HCT116 (cell line): ENCODE measurements at regions not wholly inside any gene's neighbourhood (a gene's known extent, or its start where the extent isn't known, plus 50 kb on each side); places are given as distances from the start of the nearest gene placed in this dataset.

Experiments
- ATAC-seq: fragments of 200-7000 bp; cut with Tn5 transposase; 2 replicates; pipeline ENCODE4 v1.9.1; 2020; ENCODE audit warnings: mild to moderate bottlenecking, moderate library complexity
- BruUV-seq: library from RNA; stranded (reverse); fragments of 400-500 nt; replicated peaks from 2 replicates; lab custom pipeline; 2021; lab: Mats Ljungman, UMichigan
- CTCF ChIA-PET: fragments of 300-600 bp; sonication (Branson Sonifier 250); formaldehyde crosslinking; loops from one replicate; lab custom pipeline; 2021; ENCODE audit warnings: antibody characterized with exemption; lab: Charles Lee
- POLR2A ChIA-PET: fragments of 300-600, 350-600 bp; sonication (Branson Sonifier 250); formaldehyde crosslinking; loops from one replicate; lab custom pipeline; 2021; ENCODE audit warnings: antibody characterized with exemption; lab: Charles Lee
- RAD21 ChIA-PET, 2 experiments: fragments of 300-600 bp; sonication (Branson Sonifier 250); formaldehyde crosslinking; loops; one replicate each; lab custom pipeline; 2023; ENCODE audit warnings: low total read pairs in 2 of 2; ENCODE audit not compliant: uncharacterized antibody in 2 of 2, unreplicated experiment in 2 of 2, low non-redundant PET in 1 of 2; lab: Charles Lee
- DNase-seq: peaks from one replicate; pipeline ENCODE4 v3.0.0-alpha.2; 2010; ENCODE audit warnings: low read depth, low spot score
- H2AFZ ChIP-seq: fragments of 200-600 bp; shearing (Covaris generic), sonication (generic); 2 replicates; pipeline ENCODE4 v1.6.1; 2017; ENCODE audit warnings: low read depth, mixed run types, mixed read lengths, antibody characterized with exemption, low read length; ENCODE audit not compliant: poor library complexity, severe bottlenecking
- H3K27ac ChIP-seq: 2 replicates; pipeline ENCODE4 v1.5.1; 2012; ENCODE audit warnings: low read depth, low read length
- H3K27me3 ChIP-seq: fragments of 200-600 bp; sonication (generic); 2 replicates; pipeline ENCODE4 v1.6.1; 2016; ENCODE audit warnings: mixed run types, low read length, mixed read lengths; ENCODE audit not compliant: insufficient read depth
- H3K36me3 ChIP-seq, 2 experiments: fragments of 200-500 bp in 1 of 2; fragments of 200-600 bp in 1 of 2; sonication (Bioruptor generic) in 1 of 2; sonication (generic) in 1 of 2; 2 replicates each; pipeline versions ENCODE4 v1.5.1 to v1.6.1; 2014 to 2016; ENCODE audit warnings: low read length in 2 of 2, inconsistent platforms in 1 of 2, mixed read lengths in 1 of 2, mixed run types in 1 of 2; ENCODE audit not compliant: insufficient read depth in 2 of 2, control insufficient read depth in 1 of 2
- H3K4me1 ChIP-seq, 2 experiments: fragments of 200-600 bp in 1 of 2; sonication (generic) in 1 of 2; 2 replicates each; pipeline versions ENCODE4 v1.5.1 to v1.6.1; 2012 to 2017; ENCODE audit warnings: low read length in 2 of 2, inconsistent platforms in 1 of 2, mild to moderate bottlenecking in 1 of 2, mixed read lengths in 1 of 2, mixed run types in 1 of 2, moderate library complexity in 1 of 2; ENCODE audit not compliant: insufficient read depth in 2 of 2, control insufficient read depth in 1 of 2
- H3K4me2 ChIP-seq: fragments of 200-600 bp; sonication (generic); 2 replicates; pipeline ENCODE4 v1.6.1; 2017; ENCODE audit warnings: mixed run types, low read length, mixed read lengths
- H3K4me3 ChIP-seq, 2 experiments: fragments of 200-600 bp in 1 of 2; sonication (generic) in 1 of 2; replicated peaks in 1 of 2; 2 replicates each; pipeline ENCODE4 v1.5.1; 2011 to 2016; ENCODE audit warnings: low read length in 2 of 2, control low read depth in 1 of 2, low read depth in 1 of 2, mild to moderate bottlenecking in 1 of 2, mixed read lengths in 1 of 2, mixed run types in 1 of 2
- H3K79me2 ChIP-seq: fragments of 200-600 bp; sonication (generic); 2 replicates; pipeline ENCODE4 v1.6.1; 2017; ENCODE audit warnings: mild to moderate bottlenecking, mixed run types, low read length, moderate library complexity, mixed read lengths; ENCODE audit not compliant: insufficient read depth
- H3K9ac ChIP-seq: fragments of 200-600 bp; sonication (generic); 2 replicates; pipeline ENCODE4 v1.6.1; 2016; ENCODE audit warnings: low read length, mixed read lengths
- H3K9me2 ChIP-seq: fragments of 200-600 bp; sonication (generic), shearing (Covaris generic); 2 replicates; pipeline ENCODE4 v1.6.1; 2017; ENCODE audit warnings: mixed run types, mild to moderate bottlenecking, moderate library complexity; ENCODE audit not compliant: insufficient read depth
- H3K9me3 ChIP-seq, 2 experiments: fragments of 200-500 bp in 1 of 2; fragments of 200-600 bp in 1 of 2; sonication (Bioruptor generic) in 1 of 2; sonication (generic) in 1 of 2; 2 replicates each; pipeline ENCODE4 v1.6.1; 2014 to 2017; ENCODE audit warnings: low read length in 2 of 2, mixed read lengths in 2 of 2, inconsistent platforms in 1 of 2, low read depth in 1 of 2, mild to moderate bottlenecking in 1 of 2, mixed run types in 1 of 2, moderate library complexity in 1 of 2; ENCODE audit not compliant: control insufficient read depth in 1 of 2, insufficient read depth in 1 of 2
- H4K20me1 ChIP-seq: fragments of 200-600 bp; sonication (generic), shearing (Covaris generic); 2 replicates; pipeline ENCODE4 v1.6.1; 2017; ENCODE audit warnings: mixed run types, mild to moderate bottlenecking, moderate library complexity; ENCODE audit not compliant: insufficient read depth
- ELF1 ChIP-seq: IDR thresholded peaks from 2 replicates; pipeline ENCODE4 v1.6.1; 2012; ENCODE audit warnings: low read depth, borderline replicate concordance
- EZH2 ChIP-seq: fragments of 200-600 bp; sonication (generic); IDR thresholded peaks from 2 replicates; pipeline ENCODE4 v1.6.1; 2017; ENCODE audit warnings: antibody characterized with exemption, mixed run types
- EZH2phosphoT487 ChIP-seq: fragments of 200-600 bp; IDR thresholded peaks from 2 replicates; pipeline ENCODE4 v1.6.1; 2018; ENCODE audit warnings: antibody characterized with exemption, borderline replicate concordance
- JUND ChIP-seq: IDR thresholded peaks from 2 replicates; pipeline ENCODE4 v1.6.1; 2012
- POLR2A ChIP-seq: IDR thresholded peaks from 2 replicates; pipeline ENCODE4 v1.7.0; 2011; ENCODE audit warnings: borderline replicate concordance; ENCODE audit not compliant: insufficient read depth, insufficient read length; ENCODE audit errors: extremely low read depth
- RAD21 ChIP-seq: IDR thresholded peaks from 2 replicates; pipeline ENCODE4 v1.6.1; 2012; ENCODE audit warnings: low read depth, mild to moderate bottlenecking
- SIN3A ChIP-seq: IDR thresholded peaks from 2 replicates; pipeline ENCODE4 v1.6.1; 2012; ENCODE audit warnings: low read depth
- SRF ChIP-seq: IDR thresholded peaks from 2 replicates; pipeline ENCODE4 v1.6.1; 2012; ENCODE audit warnings: low read depth
- YY1 ChIP-seq: IDR thresholded peaks from 2 replicates; pipeline ENCODE4 v1.6.1; 2011; ENCODE audit warnings: low read length, low read depth, moderate library complexity, mild to moderate bottlenecking; ENCODE audit not compliant: insufficient replicate concordance; ENCODE audit errors: extremely low read depth
- ZBTB33 ChIP-seq: IDR thresholded peaks from 2 replicates; pipeline ENCODE4 v1.6.1; 2011; ENCODE audit warnings: mild to moderate bottlenecking, low read length, moderate library complexity; ENCODE audit not compliant: insufficient replicate concordance; ENCODE audit errors: extremely low read depth
- ZNF274 ChIP-seq: fragments of 200-500 bp; sonication (Bioruptor generic); IDR thresholded peaks from 2 replicates; pipeline ENCODE4 v1.6.1; 2014; ENCODE audit warnings: mild to moderate bottlenecking, low read depth, low read length, inconsistent platforms
- intact Hi-C: fragments of 100-400 bp; cut with micrococcal nuclease; formaldehyde crosslinking; loops from 2 replicates; pipeline ENCODE4 v1.10.0; 2022
- TF ChIP-seq, protein P1 (sequence below): IDR thresholded peaks from 2 replicates; pipeline ENCODE4 v1.6.1; 2012
- TF ChIP-seq, protein P2 (sequence below): IDR thresholded peaks from 2 replicates; pipeline ENCODE4 v1.6.1; 2012
- TF ChIP-seq, protein P3 (sequence below), 3 experiments: fragments of 200-600 bp in 1 of 3; sonication (generic) in 1 of 3; IDR thresholded peaks in 2 of 3; conservative IDR thresholded peaks in 1 of 3; 2 replicates each; pipeline ENCODE4 v1.5.1; 2012 to 2017; ENCODE audit warnings: low read depth in 2 of 3, low read length in 2 of 3, antibody characterized with exemption in 1 of 3, borderline replicate concordance in 1 of 3, control low read depth in 1 of 3, mild to moderate bottlenecking in 1 of 3, mixed read lengths in 1 of 3, mixed run types in 1 of 3, moderate library complexity in 1 of 3; ENCODE audit not compliant: insufficient read depth in 1 of 3

GRCh38 chr11:104225047-104225446, 61.1 kb upstream of the PDGFD start:
- H3K9me2 ChIP-seq, result no peaks in the 10 kb centered on the region
- DNase-seq, result no peak
- no peak overlapping the region for H3K4me2 ChIP-seq
- no peak overlapping the region for H3K27ac ChIP-seq
- intact Hi-C loops, result no loop called here
- no peaks in the 10 kb centered on the region for H3K79me2 ChIP-seq
- no peak overlapping the region for H3K4me3 ChIP-seq
- no peaks in the 10 kb centered on the region for H3K4me1 ChIP-seq
- RAD21 ChIA-PET, result no interaction called here
- no peak overlapping the region for H3K9ac ChIP-seq
- BruUV-seq, result no TSS peak
- POLR2A ChIA-PET, result no interaction called here
- H3K27me3 ChIP-seq, result no peaks in the 10 kb centered on the region
- ATAC-seq, result no peak
- H3K36me3 ChIP-seq, result no peaks in the 10 kb centered on the region
- H2AFZ ChIP-seq, result no peak overlapping the region
- H3K9me3 ChIP-seq, result no peaks in the 10 kb centered on the region
- H4K20me1 ChIP-seq, result no peaks in the 10 kb centered on the region
- TF ChIP-seq SRF, result no peak
- TF ChIP-seq ELF1, result no peak
- TF ChIP-seq ZNF274, result no peak
- TF ChIP-seq EZH2phosphoT487, result no peak
- TF ChIP-seq EZH2, result no peak
- TF ChIP-seq ZBTB33, result no peak
- TF ChIP-seq YY1, result no peak
- TF ChIP-seq SIN3A, result no peak
- no peak for TF ChIP-seq POLR2A
- TF ChIP-seq, protein P1, sequence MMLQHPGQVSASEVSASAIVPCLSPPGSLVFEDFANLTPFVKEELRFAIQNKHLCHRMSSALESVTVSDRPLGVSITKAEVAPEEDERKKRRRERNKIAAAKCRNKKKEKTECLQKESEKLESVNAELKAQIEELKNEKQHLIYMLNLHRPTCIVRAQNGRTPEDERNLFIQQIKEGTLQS, result no peak
- TF ChIP-seq JUND, result no peak
- TF ChIP-seq, protein P2, sequence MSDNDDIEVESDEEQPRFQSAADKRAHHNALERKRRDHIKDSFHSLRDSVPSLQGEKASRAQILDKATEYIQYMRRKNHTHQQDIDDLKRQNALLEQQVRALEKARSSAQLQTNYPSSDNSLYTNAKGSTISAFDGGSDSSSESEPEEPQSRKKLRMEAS, result no peak
- no peak for TF ChIP-seq RAD21
- TF ChIP-seq, protein P3, sequence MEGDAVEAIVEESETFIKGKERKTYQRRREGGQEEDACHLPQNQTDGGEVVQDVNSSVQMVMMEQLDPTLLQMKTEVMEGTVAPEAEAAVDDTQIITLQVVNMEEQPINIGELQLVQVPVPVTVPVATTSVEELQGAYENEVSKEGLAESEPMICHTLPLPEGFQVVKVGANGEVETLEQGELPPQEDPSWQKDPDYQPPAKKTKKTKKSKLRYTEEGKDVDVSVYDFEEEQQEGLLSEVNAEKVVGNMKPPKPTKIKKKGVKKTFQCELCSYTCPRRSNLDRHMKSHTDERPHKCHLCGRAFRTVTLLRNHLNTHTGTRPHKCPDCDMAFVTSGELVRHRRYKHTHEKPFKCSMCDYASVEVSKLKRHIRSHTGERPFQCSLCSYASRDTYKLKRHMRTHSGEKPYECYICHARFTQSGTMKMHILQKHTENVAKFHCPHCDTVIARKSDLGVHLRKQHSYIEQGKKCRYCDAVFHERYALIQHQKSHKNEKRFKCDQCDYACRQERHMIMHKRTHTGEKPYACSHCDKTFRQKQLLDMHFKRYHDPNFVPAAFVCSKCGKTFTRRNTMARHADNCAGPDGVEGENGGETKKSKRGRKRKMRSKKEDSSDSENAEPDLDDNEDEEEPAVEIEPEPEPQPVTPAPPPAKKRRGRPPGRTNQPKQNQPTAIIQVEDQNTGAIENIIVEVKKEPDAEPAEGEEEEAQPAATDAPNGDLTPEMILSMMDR (IDR thresholded peaks at IDR 0.05 in 2 of 3, conservative IDR thresholded peaks at IDR 0.05 in 1 of 3; ENCODE audit: borderline replicate concordance in 1 of 3, insufficient read depth in 1 of 3, low read depth in 2 of 3, low read length in 2 of 3), result no peak
- TF ChIP-seq, all 23 proteins: peak for 0
- CTCF ChIA-PET, result no interaction called here
